Heart left ventricle (tissue), 13 donors: ENCODE measurements at regions not wholly inside any gene's neighbourhood (a gene's known extent, or its start where the extent isn't known, plus 50 kb on each side); places are given as distances from the start of the nearest gene placed in this dataset.

Experiments used
- POLR2A ChIP-seq, 2 donors: fragments of 450-650 bp; IDR thresholded peaks; one replicate each; pipeline ENCODE4 v1.6.1; 2017; ENCODE audit warnings: antibody characterized with exemption in 2 of 2, mild to moderate bottlenecking in 2 of 2, moderate library complexity in 2 of 2
- TF ChIP-seq, protein P1 (sequence below), 12 donors: fragments of 200-600 bp; sonication (generic) in 4 of 12; IDR thresholded peaks; one replicate each; pipeline versions ENCODE4 v1.5.0 to v1.8.0; 2018 to 2022; ENCODE audit warnings: antibody characterized with exemption in 12 of 12, mild to moderate bottlenecking in 5 of 12
- donor health status: ischemic (EF 13 %, LVEDD 7.1; RV severe dilation, severe dysfunction).
- donor health status: DM: no; HTN: yes; CAD: no.
- donor health status: DM: no; HTN: no; CAD: no.
- donor health status: ischemic (EF 25% LVEDD 6.9; RV normal size, moderate dysfunction).
- donor health status: ischemic (EF 25% LVEDD 5.7; RV mildly dilated, moderate dysfunction).
- donor health status: ischemic (EF 35%, LVEDD 5.7; RV mildly dilated, moderate dysfunction).
- donor health status: nonischemic (EF 11% LVEDD 7.7; RV severe dilation, severe dysfunction).
- donor health status: DM: yes; HTN: yes; CAD: no.
- donor health status: PGD.
- donor health status: ischemic (EF 29% LVEDD 5.4; RV normal size, mild dysfunction).
- donor health status: nonischemic (EF 23%, LVEDD 6.1; RV moderate dilation, normal function).

DNA sequence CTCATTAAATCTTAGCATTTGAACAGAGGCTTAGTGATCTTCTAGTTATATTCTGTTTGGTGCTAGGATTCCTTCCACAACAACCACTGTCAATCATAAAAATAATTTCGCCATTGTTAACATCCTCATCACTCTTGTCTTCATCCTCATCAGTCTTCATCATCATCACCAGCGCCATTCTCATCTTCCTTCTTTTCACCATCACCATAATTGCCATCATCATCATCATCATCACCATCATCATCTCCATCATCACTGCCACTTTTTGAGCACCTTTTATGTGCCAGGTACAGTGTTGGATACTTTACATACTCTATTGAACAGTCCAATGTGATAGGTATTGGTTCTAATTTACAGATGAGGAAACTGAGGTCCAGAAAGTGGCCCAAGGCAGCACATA lies 245.7 kb downstream of the PTPRU start:
- TF ChIP-seq, protein P1, sequence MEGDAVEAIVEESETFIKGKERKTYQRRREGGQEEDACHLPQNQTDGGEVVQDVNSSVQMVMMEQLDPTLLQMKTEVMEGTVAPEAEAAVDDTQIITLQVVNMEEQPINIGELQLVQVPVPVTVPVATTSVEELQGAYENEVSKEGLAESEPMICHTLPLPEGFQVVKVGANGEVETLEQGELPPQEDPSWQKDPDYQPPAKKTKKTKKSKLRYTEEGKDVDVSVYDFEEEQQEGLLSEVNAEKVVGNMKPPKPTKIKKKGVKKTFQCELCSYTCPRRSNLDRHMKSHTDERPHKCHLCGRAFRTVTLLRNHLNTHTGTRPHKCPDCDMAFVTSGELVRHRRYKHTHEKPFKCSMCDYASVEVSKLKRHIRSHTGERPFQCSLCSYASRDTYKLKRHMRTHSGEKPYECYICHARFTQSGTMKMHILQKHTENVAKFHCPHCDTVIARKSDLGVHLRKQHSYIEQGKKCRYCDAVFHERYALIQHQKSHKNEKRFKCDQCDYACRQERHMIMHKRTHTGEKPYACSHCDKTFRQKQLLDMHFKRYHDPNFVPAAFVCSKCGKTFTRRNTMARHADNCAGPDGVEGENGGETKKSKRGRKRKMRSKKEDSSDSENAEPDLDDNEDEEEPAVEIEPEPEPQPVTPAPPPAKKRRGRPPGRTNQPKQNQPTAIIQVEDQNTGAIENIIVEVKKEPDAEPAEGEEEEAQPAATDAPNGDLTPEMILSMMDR (IDR thresholded peaks at IDR 0.05): no peak
- no peak for TF ChIP-seq POLR2A (IDR thresholded peaks at IDR 0.05)
